PC-3 (cell line): ENCODE measurements at regions not wholly inside any gene's neighbourhood (a gene's known extent, or its start where the extent isn't known, plus 50 kb on each side); places are given as distances from the start of the nearest gene placed in this dataset.
A peak's percentile ranks its signal among the peaks of the same experiment; 100 is the strongest.

Experiments
- ATAC-seq: fragments of 200-7000 bp; cut with Tn5 transposase; 2 replicates; pipeline ENCODE4 v1.9.1; 2020; ENCODE audit warnings: mild to moderate bottlenecking, moderate library complexity
- BruUV-seq: library from RNA; stranded (reverse); fragments of 400-500 nt; replicated peaks from 2 replicates; lab custom pipeline; 2021; lab: Mats Ljungman, UMichigan
- CTCF ChIA-PET: fragments of 300-600 bp; sonication (Branson Sonifier 250); formaldehyde crosslinking; loops from one replicate; lab custom pipeline; 2022; ENCODE audit warnings: antibody characterized with exemption; lab: Charles Lee
- POLR2A ChIA-PET: fragments of 300-600 bp; sonication (Branson Sonifier 250); formaldehyde crosslinking; loops from one replicate; lab custom pipeline; 2022; ENCODE audit warnings: antibody characterized with exemption; ENCODE audit not compliant: unreplicated experiment; lab: Charles Lee
- DNase-seq: peaks from one replicate; pipeline ENCODE4 v3.0.0-alpha.2; 2015
- H2AFZ ChIP-seq: fragments of 300-600 bp; sonication (generic); 2 replicates; pipeline ENCODE4 v1.6.0; 2016; ENCODE audit warnings: antibody characterized with exemption, low read length
- H3F3A ChIP-seq: fragments of 300-600 bp; sonication (generic); one replicate; pipeline ENCODE4 v1.6.0; 2017; ENCODE audit warnings: antibody characterized with exemption, low read length, control low read depth, mild to moderate bottlenecking; ENCODE audit not compliant: unreplicated experiment
- H3K27ac ChIP-seq: fragments of 300-600 bp; sonication (generic); 2 replicates; pipeline ENCODE4 v1.5.1; 2016; ENCODE audit warnings: mild to moderate bottlenecking, low read length
- H3K27me3 ChIP-seq: fragments of 300-600 bp; sonication (generic); 2 replicates; pipeline ENCODE4 v1.6.1; 2016; ENCODE audit warnings: low read length, mixed read lengths
- H3K36me3 ChIP-seq: fragments of 300-600 bp; sonication (generic); 2 replicates; pipeline ENCODE4 v1.6.1; 2016; ENCODE audit warnings: low read depth, mixed run types, low read length, mixed read lengths
- H3K4me1 ChIP-seq: fragments of 300-600 bp; sonication (generic); 2 replicates; pipeline ENCODE4 v1.5.1; 2016; ENCODE audit warnings: low read length; ENCODE audit not compliant: insufficient read depth
- H3K4me2 ChIP-seq: fragments of 300-600 bp; sonication (generic); 2 replicates; pipeline ENCODE4 v1.6.0; 2016; ENCODE audit warnings: low read length
- H3K4me3 ChIP-seq: fragments of 300-600 bp; sonication (generic); 2 replicates; pipeline ENCODE4 v1.5.1; 2016; ENCODE audit warnings: mild to moderate bottlenecking, low read length, mixed read lengths
- H3K79me2 ChIP-seq: fragments of 300-600 bp; sonication (generic); 2 replicates; pipeline ENCODE4 v1.6.1; 2017; ENCODE audit warnings: low read length, mixed read lengths
- H3K9ac ChIP-seq: fragments of 300-600 bp; sonication (generic); 2 replicates; pipeline ENCODE4 v1.6.0; 2016; ENCODE audit warnings: mild to moderate bottlenecking, low read length
- H3K9me2 ChIP-seq: fragments of 300-600 bp; sonication (generic); replicated peaks from 2 replicates; pipeline ENCODE4 v1.6.1; 2016; ENCODE audit warnings: mixed run types, low read length, mixed read lengths
- H3K9me3 ChIP-seq: fragments of 300-600 bp; sonication (generic); 2 replicates; pipeline ENCODE4 v1.6.1; 2016; ENCODE audit warnings: low read length, mixed read lengths
- H4K20me1 ChIP-seq: fragments of 300-600 bp; sonication (generic); 2 replicates; pipeline ENCODE4 v1.6.1; 2016; ENCODE audit warnings: low read length, mixed read lengths
- CTCF ChIP-seq: fragments of 300-600 bp; sonication (generic); conservative IDR thresholded peaks from 2 replicates; pipeline ENCODE4 v1.5.1; 2017; ENCODE audit warnings: antibody characterized with exemption, low read depth, mild to moderate bottlenecking, low read length
- EZH2 ChIP-seq: fragments of 300-600 bp; sonication (generic); IDR thresholded peaks from one replicate; pipeline ENCODE4 v1.6.1; 2017; ENCODE audit warnings: antibody characterized with exemption, mild to moderate bottlenecking, low read length; ENCODE audit not compliant: unreplicated experiment
- EZH2phosphoT487 ChIP-seq: fragments of 300-600 bp; sonication (generic); IDR thresholded peaks from 2 replicates; pipeline ENCODE4 v1.6.1; 2018; ENCODE audit warnings: mild to moderate bottlenecking, antibody characterized with exemption, low read length, borderline replicate concordance
- intact Hi-C: fragments of 100-400 bp; cut with micrococcal nuclease; formaldehyde crosslinking; loops from 2 replicates; pipeline ENCODE4 v1.9.0; 2023

GRCh38 chr2:224221455-224221913, 180.4 kb downstream of the FAM124B start:
- TF ChIP-seq EZH2 (no peak), CTCF (no peak), EZH2phosphoT487 (no peak)

GRCh38 chr2:224220586-224221255, 181.2 kb downstream of the FAM124B start:
- no peak for TF ChIP-seq CTCF
- TF ChIP-seq EZH2phosphoT487 = no peak
- TF ChIP-seq EZH2 = no peak
- intact Hi-C loops = loop anchor here (1.0 to 2.0 kb wide), 6 partner anchors 28 to 227 kb away; partner anchors contain the start of gene SERPINE2
- peak overlapping the region; percentile 37 for H3K4me2 ChIP-seq
- no peaks in the 10 kb centered on the region for H3K9me2 ChIP-seq
- H3K27me3 ChIP-seq = no peaks in the 10 kb centered on the region
- H3K36me3 ChIP-seq = no peaks in the 10 kb centered on the region
- ATAC-seq (0 out of 2 replicates have a peak, but pooled peaks have one; percentile 12), DNase-seq (peak; percentile 63)
- H3K27ac ChIP-seq = peak overlapping the region; percentile 84
- H3K79me2 ChIP-seq = no peaks in the 10 kb centered on the region
- peaks cover 28% of the 10 kb centered on the region for H3K4me1 ChIP-seq
- POLR2A ChIA-PET = no interaction called here
- CTCF ChIA-PET = no interaction called here
- peak overlapping the region; percentile 38; the same call in 1 of the 2 replicates for H3K9ac ChIP-seq
- H3K9me3 ChIP-seq = no peaks in the 10 kb centered on the region
- no peaks in the 10 kb centered on the region for H4K20me1 ChIP-seq
- peak overlapping the region; percentile 41; the same call in 1 of the 2 replicates for H2AFZ ChIP-seq
- no peaks in the 10 kb centered on the region for H3F3A ChIP-seq
- no TSS peak for BruUV-seq
- no peak overlapping the region for H3K4me3 ChIP-seq

More at GRCh38 chr2:224221455-224221913, 180.4 kb downstream of the FAM124B start:
- Histone ChIP-seq H3K36me3 (no peaks in the 10 kb centered on the region), H3K4me1 (peaks cover 28% of the 10 kb centered on the region), H3K79me2 (no peaks in the 10 kb centered on the region), H3K9ac (peak overlapping the region; percentile 38; the same call in 1 of the 2 replicates), H3K27me3 (no peaks in the 10 kb centered on the region), H3K9me2 (no peaks in the 10 kb centered on the region), H3K27ac (peak overlapping the region; percentile 84), H3F3A (no peaks in the 10 kb centered on the region), H4K20me1 (no peaks in the 10 kb centered on the region), H3K4me2 (peak overlapping the region; percentile 57), H3K9me3 (no peaks in the 10 kb centered on the region), H2AFZ (peak overlapping the region; percentile 41; the same call in 1 of the 2 replicates), H3K4me3 (no peak overlapping the region)
- no TSS peak for BruUV-seq
- intact Hi-C loops = loop anchor here (1.0 to 2.0 kb wide), 6 partner anchors 27 to 228 kb away; partner anchors contain the start of gene SERPINE2
- peak; percentile 97 for DNase-seq
- ATAC-seq = peak; percentile 90
- ChIA-PET CTCF (no interaction called here), POLR2A (no interaction called here)

- POLR2A ChIA-PET = no interaction called here
- Histone ChIP-seq H3K27ac (no peak overlapping the region), H3K9ac (no peak overlapping the region), H3K9me2 (no peaks in the 10 kb centered on the region), H4K20me1 (no peaks in the 10 kb centered on the region), H3K4me3 (no peak overlapping the region), H3F3A (no peaks in the 10 kb centered on the region), H3K4me1 (peaks cover 28% of the 10 kb centered on the region), H3K4me2 (no peak overlapping the region), H2AFZ (no peak overlapping the region), H3K79me2 (no peaks in the 10 kb centered on the region), H3K27me3 (no peaks in the 10 kb centered on the region), H3K36me3 (no peaks in the 10 kb centered on the region), H3K9me3 (no peaks in the 10 kb centered on the region)
- TF ChIP-seq EZH2 = no peak
- TF ChIP-seq CTCF = no peak
- TF ChIP-seq EZH2phosphoT487 = no peak
- ATAC-seq (no peak), DNase-seq (no peak)
- no TSS peak for BruUV-seq
- intact Hi-C loops = loop anchor here (2.0 to 5.0 kb wide), 4 partner anchors 29 to 77 kb away; no protein-coding TSS in a partner anchor
- CTCF ChIA-PET = no interaction called here
Observed at GRCh38 chr2:224219781-224220180, 180.7 kb upstream of the SERPINE2 start.
